ENCODE measurements at regions not wholly inside any gene's neighbourhood (a gene's known extent, or its start where the extent isn't known, plus 50 kb on each side); places are given as distances from the start of the nearest gene placed in this dataset.

DNA sequence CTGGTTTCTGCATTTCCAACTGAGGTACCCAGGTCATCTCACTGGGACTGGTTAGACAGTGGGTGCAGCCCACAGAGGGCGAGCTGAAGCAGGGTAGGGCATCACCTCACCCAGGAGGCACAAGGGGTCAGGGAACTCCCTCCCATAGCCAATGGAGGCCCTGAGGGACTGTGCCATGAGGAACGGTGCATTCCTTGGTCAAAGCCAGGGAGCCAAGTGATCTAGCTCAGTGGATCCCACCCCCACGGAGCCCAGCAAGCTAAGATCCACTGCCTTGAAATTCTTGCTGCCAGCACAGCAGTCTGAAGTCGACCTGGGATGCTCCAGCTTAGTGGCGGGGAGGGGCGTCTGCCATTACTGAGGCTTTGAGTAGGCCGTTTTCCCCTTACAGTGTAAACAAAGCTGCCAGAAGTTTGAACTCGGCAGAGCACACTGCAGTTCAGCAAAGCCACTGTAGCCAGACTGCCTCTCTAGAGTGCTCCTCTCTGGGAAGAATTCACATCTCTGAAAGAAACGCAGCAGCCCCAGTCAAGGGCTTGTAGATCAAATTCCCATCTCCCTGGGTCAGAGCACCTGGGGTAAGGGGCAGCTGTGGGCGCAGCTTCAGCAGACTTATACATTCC, 1386.6 kb upstream of the PCDH9 start:
- TF ChIP-seq POLR2A (IDR thresholded peaks at IDR 0.05) (no peak), EP300 (IDR thresholded peaks at IDR 0.05) (no peak), CTCF (IDR thresholded peaks at IDR 0.05) (no peak), POLR2AphosphoS5 (IDR thresholded peaks at IDR 0.05) (no peak)

All from sigmoid colon (tissue), 4 donors.